Neural progenitor cell (in vitro differentiated cells): ENCODE measurements at regions not wholly inside any gene's neighbourhood (a gene's known extent, or its start where the extent isn't known, plus 50 kb on each side); places are given as distances from the start of the nearest gene placed in this dataset.

Source experiments
- DNase-seq: peaks from one replicate; pipeline ENCODE4 v3.0.0-alpha.2; 2016; ENCODE audit warnings: low spot score
- H2AFZ ChIP-seq: fragments of 200-600 bp; sonication (generic); replicated peaks from 2 replicates; pipeline ENCODE4 v1.6.1; 2016; ENCODE audit warnings: antibody characterized with exemption
- H3F3A ChIP-seq: fragments of 200-600 bp; sonication (generic); 2 replicates; pipeline ENCODE4 v1.6.1; 2016; ENCODE audit warnings: antibody characterized with exemption, low read depth
- H3K27ac ChIP-seq: fragments of 200-600 bp; sonication (generic); 2 replicates; pipeline ENCODE4 v1.5.1; 2016; ENCODE audit warnings: mild to moderate bottlenecking
- H3K27me3 ChIP-seq: fragments of 200-600 bp; sonication (generic); 2 replicates; pipeline ENCODE4 v1.6.1; 2016; ENCODE audit warnings: mild to moderate bottlenecking, moderate library complexity
- H3K36me3 ChIP-seq: fragments of 200-600 bp; sonication (generic); 2 replicates; pipeline ENCODE4 v1.5.1; 2016
- H3K4me1 ChIP-seq: fragments of 200-600 bp; sonication (generic); 2 replicates; pipeline ENCODE4 v1.6.1; 2016; ENCODE audit warnings: mixed run types
- H3K4me2 ChIP-seq: fragments of 200-600 bp; sonication (generic); 2 replicates; pipeline ENCODE4 v1.6.1; 2016
- H3K4me3 ChIP-seq: fragments of 200-600 bp; sonication (generic); 2 replicates; pipeline ENCODE4 v1.5.1; 2016
- H3K79me2 ChIP-seq: fragments of 200-600 bp; sonication (generic); 2 replicates; pipeline ENCODE4 v1.6.1; 2016; ENCODE audit warnings: low read depth
- H3K9ac ChIP-seq: fragments of 200-600 bp; sonication (generic); 2 replicates; pipeline ENCODE4 v1.6.1; 2016
- H3K9me3 ChIP-seq: fragments of 200-600 bp; sonication (generic); 2 replicates; pipeline ENCODE4 v1.5.1; 2016; ENCODE audit warnings: low read depth
- H4K20me1 ChIP-seq: fragments of 200-600 bp; sonication (generic); 2 replicates; pipeline ENCODE4 v1.6.1; 2016; ENCODE audit warnings: low read depth
- H3K27ac Mint-ChIP-seq: 3 replicates; pipeline ENCODE4 v1.8.0; 2021; ENCODE audit warnings: mixed read lengths
- H3K27me3 Mint-ChIP-seq: 2 replicates; pipeline ENCODE4 v1.8.0; 2022; ENCODE audit warnings: low read depth, mild to moderate bottlenecking, inconsistent platforms, moderate library complexity, mixed read lengths; ENCODE audit not compliant: insufficient read depth
- H3K36me3 Mint-ChIP-seq: 3 replicates; pipeline ENCODE4 v1.8.0; 2021; ENCODE audit warnings: mixed read lengths
- H3K4me1 Mint-ChIP-seq: 3 replicates; pipeline ENCODE4 v1.8.0; 2021; ENCODE audit warnings: mixed read lengths
- H3K4me3 Mint-ChIP-seq: 3 replicates; pipeline ENCODE4 v1.8.0; 2021; ENCODE audit warnings: mild to moderate bottlenecking, moderate library complexity, mixed read lengths
- H3K9me3 Mint-ChIP-seq: 3 replicates; pipeline ENCODE4 v1.8.0; 2020; ENCODE audit warnings: mixed read lengths
- EZH2 ChIP-seq: fragments of 200-600 bp; sonication (generic); IDR thresholded peaks from 2 replicates; pipeline ENCODE4 v1.6.1; 2017; ENCODE audit warnings: antibody characterized with exemption, mild to moderate bottlenecking, moderate library complexity
- EZH2phosphoT487 ChIP-seq: fragments of 200-600 bp; sonication (generic); IDR thresholded peaks from 2 replicates; pipeline ENCODE4 v1.6.1; 2017; ENCODE audit warnings: antibody characterized with exemption
- TF ChIP-seq, protein P1 (sequence below): fragments of 200-600 bp; sonication (generic); IDR thresholded peaks from 2 replicates; pipeline ENCODE4 v1.5.1; 2017; ENCODE audit warnings: antibody characterized with exemption, mild to moderate bottlenecking

GRCh38 chr4:149280806-149281205, 534.8 kb downstream of the IQCM start:
- Mint-ChIP-seq H3K27ac (no peak overlapping the region), H3K4me3 (no peak overlapping the region), H3K4me1 (peaks cover 9% of the 10 kb centered on the region), H3K27me3 (peaks cover 3% of the 10 kb centered on the region), H3K9me3 (no peaks in the 10 kb centered on the region), H3K36me3 (no peaks in the 10 kb centered on the region)
- H3K4me2 ChIP-seq = no peak overlapping the region
- H2AFZ ChIP-seq = no peak overlapping the region
- no peak overlapping the region for H3K27ac ChIP-seq
- DNase-seq = no peak
- H3K9ac ChIP-seq = no peak overlapping the region
- H3K36me3 ChIP-seq = no peaks in the 10 kb centered on the region
- no peaks in the 10 kb centered on the region for H3K79me2 ChIP-seq
- H3K27me3 ChIP-seq = no peaks in the 10 kb centered on the region
- no peaks in the 10 kb centered on the region for H3F3A ChIP-seq
- TF ChIP-seq, protein P1, sequence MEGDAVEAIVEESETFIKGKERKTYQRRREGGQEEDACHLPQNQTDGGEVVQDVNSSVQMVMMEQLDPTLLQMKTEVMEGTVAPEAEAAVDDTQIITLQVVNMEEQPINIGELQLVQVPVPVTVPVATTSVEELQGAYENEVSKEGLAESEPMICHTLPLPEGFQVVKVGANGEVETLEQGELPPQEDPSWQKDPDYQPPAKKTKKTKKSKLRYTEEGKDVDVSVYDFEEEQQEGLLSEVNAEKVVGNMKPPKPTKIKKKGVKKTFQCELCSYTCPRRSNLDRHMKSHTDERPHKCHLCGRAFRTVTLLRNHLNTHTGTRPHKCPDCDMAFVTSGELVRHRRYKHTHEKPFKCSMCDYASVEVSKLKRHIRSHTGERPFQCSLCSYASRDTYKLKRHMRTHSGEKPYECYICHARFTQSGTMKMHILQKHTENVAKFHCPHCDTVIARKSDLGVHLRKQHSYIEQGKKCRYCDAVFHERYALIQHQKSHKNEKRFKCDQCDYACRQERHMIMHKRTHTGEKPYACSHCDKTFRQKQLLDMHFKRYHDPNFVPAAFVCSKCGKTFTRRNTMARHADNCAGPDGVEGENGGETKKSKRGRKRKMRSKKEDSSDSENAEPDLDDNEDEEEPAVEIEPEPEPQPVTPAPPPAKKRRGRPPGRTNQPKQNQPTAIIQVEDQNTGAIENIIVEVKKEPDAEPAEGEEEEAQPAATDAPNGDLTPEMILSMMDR = no peak
- TF ChIP-seq EZH2 = no peak
- no peaks in the 10 kb centered on the region for H4K20me1 ChIP-seq
- H3K4me3 ChIP-seq = no peak overlapping the region
- H3K9me3 ChIP-seq = no peaks in the 10 kb centered on the region
- H3K4me1 ChIP-seq = no peaks in the 10 kb centered on the region

DNA sequence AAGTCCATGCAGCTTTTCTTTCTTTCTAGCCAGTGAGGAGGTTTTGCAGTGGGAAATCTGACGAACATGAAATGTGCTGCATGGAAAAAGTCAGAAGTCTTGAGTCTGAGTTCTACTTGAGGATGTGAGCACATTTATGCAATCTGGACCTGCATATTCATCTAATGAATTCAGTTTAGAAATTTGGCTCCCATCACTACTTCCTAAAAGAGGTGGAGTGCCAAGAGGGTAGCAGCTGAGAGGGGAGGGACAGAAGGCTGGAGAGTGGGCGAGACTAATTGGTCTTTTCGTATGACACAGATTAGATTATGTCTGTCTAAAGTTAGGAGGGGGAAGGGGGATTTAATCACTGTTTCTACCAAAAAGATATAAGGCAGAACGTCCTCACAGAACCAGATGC, 535.9 kb downstream of the IQCM start:
- Mint-ChIP-seq H3K27me3 (peaks cover 3% of the 10 kb centered on the region), H3K27ac (no peak overlapping the region), H3K4me1 (peaks cover 9% of the 10 kb centered on the region), H3K4me3 (no peak overlapping the region), H3K36me3 (no peaks in the 10 kb centered on the region), H3K9me3 (no peaks in the 10 kb centered on the region)
- Histone ChIP-seq H3K4me3 (no peak overlapping the region), H3K27me3 (no peaks in the 10 kb centered on the region), H3K4me2 (no peak overlapping the region), H2AFZ (peak overlapping the region; percentile 46), H3K9ac (no peak overlapping the region), H3K79me2 (no peaks in the 10 kb centered on the region), H3K36me3 (no peaks in the 10 kb centered on the region), H3K9me3 (no peaks in the 10 kb centered on the region), H3K27ac (no peak overlapping the region), H4K20me1 (no peaks in the 10 kb centered on the region), H3K4me1 (no peaks in the 10 kb centered on the region), H3F3A (no peaks in the 10 kb centered on the region)
- TF ChIP-seq, protein P1 = no peak
- TF ChIP-seq EZH2 (no peak), EZH2phosphoT487 (no peak)
- DNase-seq = no peak

DNA sequence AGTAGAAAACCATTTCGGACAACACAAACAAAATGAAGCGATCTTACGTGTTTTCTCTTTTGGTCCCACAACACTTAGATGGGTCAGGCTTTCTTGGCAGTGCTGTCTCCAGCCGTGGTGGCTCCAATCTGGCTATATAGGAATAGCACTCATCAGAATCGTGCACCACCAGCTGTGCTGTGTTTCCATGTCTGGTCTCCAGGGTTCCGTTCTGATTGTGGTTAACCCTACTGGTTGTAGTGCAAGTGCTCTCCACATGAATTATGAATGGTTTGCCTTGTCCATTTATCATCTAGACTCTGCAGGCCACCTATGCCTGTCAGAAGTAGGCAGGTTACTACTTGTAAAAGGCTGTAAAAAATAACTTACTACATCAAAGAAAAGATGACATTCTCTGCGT, 536.3 kb downstream of the IQCM start:
- H3K36me3 ChIP-seq = no peaks in the 10 kb centered on the region
- Mint-ChIP-seq H3K36me3 (no peaks in the 10 kb centered on the region), H3K9me3 (no peaks in the 10 kb centered on the region)

More for the DNA sequence above, 536.3 kb downstream of the IQCM start:
- Histone ChIP-seq H4K20me1 (no peaks in the 10 kb centered on the region), H3K27me3 (no peaks in the 10 kb centered on the region), H2AFZ (peak overlapping the region; percentile 46), H3K4me1 (no peaks in the 10 kb centered on the region), H3K9me3 (no peaks in the 10 kb centered on the region), H3K4me3 (no peak overlapping the region), H3K27ac (no peak overlapping the region), H3K79me2 (no peaks in the 10 kb centered on the region), H3K9ac (no peak overlapping the region), H3K4me2 (no peak overlapping the region), H3F3A (no peaks in the 10 kb centered on the region)
- no peak overlapping the region for H3K4me3 Mint-ChIP-seq
- DNase-seq = no peak
- H3K27me3 Mint-ChIP-seq = peaks cover 3% of the 10 kb centered on the region
- no peak overlapping the region for H3K27ac Mint-ChIP-seq
- peaks cover 9% of the 10 kb centered on the region for H3K4me1 Mint-ChIP-seq
- TF ChIP-seq EZH2phosphoT487 (no peak), EZH2 (no peak)
- TF ChIP-seq, protein P1 = no peak
